ENCODE measurements at regions not wholly inside any gene's neighbourhood (a gene's known extent, or its start where the extent isn't known, plus 50 kb on each side); places are given as distances from the start of the nearest gene placed in this dataset.
A peak's percentile ranks its signal among the peaks of the same experiment; 100 is the strongest.

DNA sequence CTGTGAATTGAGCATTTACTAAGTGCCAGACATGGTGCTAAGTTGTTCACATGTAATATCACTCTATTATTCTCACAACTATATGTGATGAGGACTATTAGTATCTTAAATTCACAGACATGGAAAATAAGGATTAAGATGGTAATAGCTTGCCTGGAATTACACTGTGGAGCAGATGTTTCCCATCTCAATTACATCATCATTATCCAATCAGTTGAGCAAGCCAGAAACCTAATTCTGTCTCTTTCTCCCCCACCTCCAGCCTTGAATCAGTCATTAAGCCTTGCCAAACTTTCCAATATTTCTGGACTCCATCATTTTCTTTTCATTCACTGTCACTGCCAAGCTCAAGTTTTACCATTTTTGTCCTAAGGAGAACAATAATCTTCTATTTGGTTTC lies 287.8 kb upstream of the KITLG start:
- H3K27me3 Mint-ChIP-seq: peaks cover 2 to 3% of the 10 kb centered on the region in 2 donors
- CTCF ChIA-PET (ENCODE audit: partially characterized antibody): no interaction called here
- intact Hi-C loops (cut with micrococcal nuclease): no loop called here

DNA sequence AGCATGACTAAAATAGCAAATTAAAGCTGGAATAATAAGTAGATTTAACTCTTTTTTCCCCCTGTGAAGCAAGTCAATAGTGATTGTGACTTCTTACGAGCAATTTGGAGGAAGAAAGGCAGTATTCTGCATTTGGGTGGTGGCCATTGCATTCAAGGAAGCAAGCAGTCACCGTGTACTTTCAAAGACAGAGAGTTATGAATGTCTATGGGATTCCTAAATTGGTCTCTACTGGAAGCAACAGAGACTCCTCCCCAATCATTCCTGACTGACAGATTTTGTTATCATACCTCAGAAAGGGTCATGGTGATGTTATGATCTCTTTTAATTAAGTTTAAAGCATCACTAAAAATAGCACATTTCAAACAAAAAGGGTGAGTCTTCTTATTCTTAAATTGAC lies 287.2 kb upstream of the KITLG start:
- ChIA-PET POLR2A (ENCODE audit: partially characterized antibody) (no interaction called here), CTCF (ENCODE audit: partially characterized antibody) (no interaction called here)
- DNase-seq: no peak
- Mint-ChIP-seq H3K27ac (no peak overlapping the region), H3K27me3 (peaks cover 2 to 4% of the 10 kb centered on the region in 2 donors), H3K4me3 (no peak overlapping the region), H3K36me3 (no peaks in the 10 kb centered on the region), H3K4me1 (no peaks in the 10 kb centered on the region), H3K9me3 (peaks cover 0 to 2% (median 0%) of the 10 kb centered on the region in 8 donors)
- H3K27ac ChIP-seq (ENCODE audit: low read depth, low read length): no peak overlapping the region
- intact Hi-C loops (cut with micrococcal nuclease): no loop called here
- no peak overlapping the region for H3K4me3 ChIP-seq (ENCODE audit: low read length in 2 of 2)
- no peaks in the 10 kb centered on the region for H3K27me3 ChIP-seq (ENCODE audit: insufficient read depth, low read length)
- H3K36me3 ChIP-seq (ENCODE audit: insufficient read depth, low read length): no peaks in the 10 kb centered on the region
- no peaks in the 10 kb centered on the region for H3K9me3 ChIP-seq (ENCODE audit: control insufficient read depth in 1 of 2, low read length in 2 of 2)
- H3K4me1 ChIP-seq (ENCODE audit: insufficient read depth, low read length): no peaks in the 10 kb centered on the region

More for the DNA sequence above, 287.8 kb upstream of the KITLG start:
- no peaks in the 10 kb centered on the region for H3K9me3 ChIP-seq (ENCODE audit: control insufficient read depth in 1 of 2, low read length in 2 of 2)
- Mint-ChIP-seq H3K4me1 (no peaks in the 10 kb centered on the region), H3K36me3 (no peaks in the 10 kb centered on the region), H3K27ac (no peak overlapping the region), H3K9me3 (peaks cover 0 to 2% (median 0%) of the 10 kb centered on the region in 8 donors), H3K4me3 (no peak overlapping the region)
- no peak for DNase-seq
- H3K36me3 ChIP-seq (ENCODE audit: insufficient read depth, low read length): no peaks in the 10 kb centered on the region
- no peaks in the 10 kb centered on the region for H3K27me3 ChIP-seq (ENCODE audit: insufficient read depth, low read length)
- no peaks in the 10 kb centered on the region for H3K4me1 ChIP-seq (ENCODE audit: insufficient read depth, low read length)
- POLR2A ChIA-PET (ENCODE audit: partially characterized antibody): no interaction called here
- no peak overlapping the region for H3K27ac ChIP-seq (ENCODE audit: low read depth, low read length)
- no peak overlapping the region for H3K4me3 ChIP-seq (ENCODE audit: low read length in 2 of 2)

DNA sequence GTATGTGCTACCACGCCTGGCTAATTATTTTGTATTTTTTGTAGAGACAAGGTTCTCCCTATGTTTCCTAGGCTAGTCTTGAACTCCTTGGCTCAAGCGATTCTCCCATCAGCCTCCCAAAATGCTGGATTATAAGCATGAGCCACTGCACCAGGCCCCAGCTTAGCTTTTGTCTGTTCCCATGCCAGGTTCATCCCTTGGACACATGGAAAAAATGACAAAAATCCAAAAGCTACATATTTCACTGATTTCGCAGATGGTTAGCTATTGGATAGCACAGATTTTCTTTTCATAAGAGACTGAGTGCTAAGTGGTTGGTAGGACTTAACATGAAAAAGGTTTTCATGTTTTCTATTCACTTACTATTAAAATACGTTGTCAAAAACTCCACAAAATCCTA lies 286.6 kb upstream of the KITLG start:
- Histone ChIP-seq H3K27me3 (ENCODE audit: insufficient read depth, low read length) (no peaks in the 10 kb centered on the region), H3K27ac (ENCODE audit: low read depth, low read length) (no peak overlapping the region), H3K4me3 (ENCODE audit: low read length in 2 of 2) (no peak overlapping the region), H3K9me3 (ENCODE audit: control insufficient read depth in 1 of 2, low read length in 2 of 2) (no peaks in the 10 kb centered on the region), H3K36me3 (ENCODE audit: insufficient read depth, low read length) (no peaks in the 10 kb centered on the region), H3K4me1 (ENCODE audit: insufficient read depth, low read length) (no peaks in the 10 kb centered on the region)
- Mint-ChIP-seq H3K4me1 (no peaks in the 10 kb centered on the region), H3K9me3 (peaks cover 0 to 2% (median 0%) of the 10 kb centered on the region in 8 donors), H3K27ac (no peak overlapping the region), H3K36me3 (no peaks in the 10 kb centered on the region), H3K4me3 (no peak overlapping the region), H3K27me3 (peaks cover 2 to 4% of the 10 kb centered on the region in 2 donors)
- POLR2A ChIA-PET (ENCODE audit: partially characterized antibody): no interaction called here
- DNase-seq: no peak
- CTCF ChIA-PET (ENCODE audit: partially characterized antibody): no interaction called here
- intact Hi-C loops (cut with micrococcal nuclease): no loop called here

DNA sequence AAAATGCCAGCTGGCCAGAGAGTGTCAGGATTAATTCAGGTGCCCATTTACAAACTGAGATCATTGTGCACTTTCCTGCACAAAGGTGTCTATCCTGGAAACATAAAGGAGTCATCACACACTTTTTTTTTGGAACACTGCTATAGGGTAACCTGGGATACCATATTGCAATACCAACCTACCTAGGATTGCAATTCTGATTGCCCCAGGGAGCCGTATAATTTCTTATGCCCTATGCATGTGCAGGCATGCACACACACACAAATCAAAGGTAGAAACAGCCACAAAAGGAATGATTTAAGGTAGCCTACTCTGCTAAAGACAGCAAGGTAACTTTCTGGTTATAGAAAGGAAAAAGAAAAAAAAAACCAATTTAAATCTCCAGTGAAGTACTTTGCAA lies 285.3 kb upstream of the KITLG start:
- POLR2A ChIA-PET (ENCODE audit: partially characterized antibody): no interaction called here
- H3K27me3 ChIP-seq (ENCODE audit: insufficient read depth, low read length): no peaks in the 10 kb centered on the region
- no peak overlapping the region for H3K27ac ChIP-seq (ENCODE audit: low read depth, low read length)
- H3K36me3 Mint-ChIP-seq: no peaks in the 10 kb centered on the region
- H3K4me3 ChIP-seq (ENCODE audit: low read length in 2 of 2): no peak overlapping the region
- H3K36me3 ChIP-seq (ENCODE audit: insufficient read depth, low read length): no peaks in the 10 kb centered on the region
- H3K27me3 Mint-ChIP-seq: peaks cover 2 to 6% of the 10 kb centered on the region in 2 donors
- H3K4me1 Mint-ChIP-seq: no peaks in the 10 kb centered on the region
- intact Hi-C loops (cut with micrococcal nuclease): no loop called here
- CTCF ChIA-PET (ENCODE audit: partially characterized antibody): no interaction called here
- DNase-seq: no peak
- peaks cover 0 to 2% (median 0%) of the 10 kb centered on the region in 8 donors for H3K9me3 Mint-ChIP-seq
- no peak overlapping the region for H3K27ac Mint-ChIP-seq
- H3K4me3 Mint-ChIP-seq: no peak overlapping the region
- H3K9me3 ChIP-seq (ENCODE audit: control insufficient read depth in 1 of 2, low read length in 2 of 2): no peaks in the 10 kb centered on the region
- H3K4me1 ChIP-seq (ENCODE audit: insufficient read depth, low read length): no peaks in the 10 kb centered on the region

DNA sequence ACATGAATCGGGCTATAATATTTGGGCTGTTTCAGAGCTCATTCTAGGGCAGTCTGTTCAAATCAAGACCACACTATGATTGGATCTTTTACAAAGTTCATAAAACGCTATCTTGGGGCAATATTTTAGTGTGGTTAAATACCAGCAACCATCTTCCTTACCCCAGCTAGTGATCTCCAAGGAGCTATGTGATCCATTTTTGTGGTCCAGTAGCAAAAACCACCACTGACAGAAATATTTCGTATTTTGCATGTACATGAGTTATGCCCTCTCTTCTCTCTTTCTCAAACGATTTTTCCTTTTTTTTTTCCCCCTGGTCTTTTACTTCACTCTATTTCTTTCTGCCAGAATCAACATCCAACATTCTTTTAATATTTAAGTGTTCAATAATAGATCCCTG lies 280.6 kb upstream of the KITLG start:
- Histone ChIP-seq H3K36me3 (ENCODE audit: insufficient read depth, low read length) (no peaks in the 10 kb centered on the region), H3K27ac (ENCODE audit: low read depth, low read length) (no peak overlapping the region), H3K4me3 (ENCODE audit: low read length in 2 of 2) (no peak overlapping the region), H3K4me1 (ENCODE audit: insufficient read depth, low read length) (no peaks in the 10 kb centered on the region), H3K27me3 (ENCODE audit: insufficient read depth, low read length) (no peaks in the 10 kb centered on the region), H3K9me3 (ENCODE audit: control insufficient read depth in 1 of 2, low read length in 2 of 2) (no peaks in the 10 kb centered on the region)
- CTCF ChIA-PET (ENCODE audit: partially characterized antibody): no interaction called here
- Mint-ChIP-seq H3K9me3 (peaks cover 0 to 2% (median 0%) of the 10 kb centered on the region in 8 donors), H3K36me3 (no peaks in the 10 kb centered on the region), H3K4me1 (no peaks in the 10 kb centered on the region), H3K27me3 (peaks cover 2 to 3% of the 10 kb centered on the region in 2 donors), H3K27ac (no peak overlapping the region), H3K4me3 (no peak overlapping the region)
- intact Hi-C loops (cut with micrococcal nuclease): no loop called here
- POLR2A ChIA-PET (ENCODE audit: partially characterized antibody): no interaction called here
- DNase-seq: no peak

DNA sequence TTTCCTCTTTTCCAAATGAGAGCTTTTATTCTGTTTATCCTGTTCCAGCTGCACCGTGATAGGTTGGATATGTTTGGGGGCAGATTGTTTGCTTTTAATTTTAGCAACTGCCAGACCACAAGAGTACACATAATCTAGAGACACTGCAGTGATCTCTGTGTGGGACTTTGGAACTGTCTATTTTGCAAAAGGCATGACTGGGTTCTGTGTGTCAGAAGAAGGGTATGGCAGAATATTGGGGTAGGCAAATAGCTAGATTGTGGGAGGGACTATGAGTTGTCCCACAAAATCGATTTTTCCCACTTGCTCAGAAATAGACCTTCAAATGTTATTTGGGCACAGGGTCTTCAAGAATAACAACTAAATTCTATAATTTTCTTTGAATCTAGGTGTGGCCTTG lies 275.9 kb upstream of the KITLG start:
- H3K9me3 ChIP-seq (ENCODE audit: control insufficient read depth in 1 of 2, low read length in 2 of 2): no peaks in the 10 kb centered on the region
- Mint-ChIP-seq H3K4me3 (no peak overlapping the region), H3K36me3 (no peaks in the 10 kb centered on the region)

DNA sequence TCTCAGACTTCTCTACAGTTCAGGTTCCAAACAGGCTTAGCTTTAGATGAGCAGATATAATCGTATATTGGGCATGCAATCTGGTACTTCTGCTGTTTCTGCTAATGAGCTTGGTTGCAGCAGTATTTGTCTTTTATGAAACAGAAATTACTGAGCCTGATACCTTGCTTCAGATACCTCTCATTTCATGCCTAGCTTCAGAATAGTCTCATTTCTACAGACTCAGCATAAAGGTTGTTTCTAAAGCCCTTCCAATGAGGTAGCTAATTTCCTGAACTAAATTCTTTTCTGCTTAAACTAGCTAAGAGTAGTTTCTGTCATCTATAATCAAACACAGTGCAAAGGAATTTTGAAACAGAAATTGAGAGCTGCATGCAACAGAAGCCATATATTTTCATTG lies 275.0 kb upstream of the KITLG start:
- Histone ChIP-seq H3K36me3 (ENCODE audit: insufficient read depth, low read length) (no peaks in the 10 kb centered on the region), H3K9me3 (ENCODE audit: control insufficient read depth in 1 of 2, low read length in 2 of 2) (no peaks in the 10 kb centered on the region), H3K27me3 (ENCODE audit: insufficient read depth, low read length) (no peaks in the 10 kb centered on the region), H3K27ac (ENCODE audit: low read depth, low read length) (no peak overlapping the region), H3K4me1 (ENCODE audit: insufficient read depth, low read length) (no peaks in the 10 kb centered on the region), H3K4me3 (ENCODE audit: low read length in 2 of 2) (no peak overlapping the region)
- DNase-seq: no peak
- ChIA-PET CTCF (ENCODE audit: partially characterized antibody) (no interaction called here), POLR2A (ENCODE audit: partially characterized antibody) (no interaction called here)
- H3K4me1 Mint-ChIP-seq: no peaks in the 10 kb centered on the region
- H3K27ac Mint-ChIP-seq: no peak overlapping the region
- H3K4me3 Mint-ChIP-seq: peak overlapping the region in 1 of 8 donors; percentile 1
- intact Hi-C loops (cut with micrococcal nuclease): no loop called here
- H3K9me3 Mint-ChIP-seq: peaks cover 0 to 6% (median 0%) of the 10 kb centered on the region in 8 donors
- H3K27me3 Mint-ChIP-seq: no peaks in the 10 kb centered on the region
- H3K36me3 Mint-ChIP-seq: no peaks in the 10 kb centered on the region

More for the DNA sequence above, 275.9 kb upstream of the KITLG start:
- Mint-ChIP-seq H3K4me1 (no peaks in the 10 kb centered on the region), H3K27ac (no peak overlapping the region), H3K9me3 (peaks cover 0 to 7% (median 0%) of the 10 kb centered on the region in 8 donors), H3K27me3 (peaks cover 0 to 2% of the 10 kb centered on the region in 2 donors)
- DNase-seq: no peak
- ChIA-PET POLR2A (ENCODE audit: partially characterized antibody) (no interaction called here), CTCF (ENCODE audit: partially characterized antibody) (no interaction called here)
- Histone ChIP-seq H3K27me3 (ENCODE audit: insufficient read depth, low read length) (no peaks in the 10 kb centered on the region), H3K4me3 (ENCODE audit: low read length in 2 of 2) (no peak overlapping the region), H3K27ac (ENCODE audit: low read depth, low read length) (no peak overlapping the region), H3K36me3 (ENCODE audit: insufficient read depth, low read length) (no peaks in the 10 kb centered on the region), H3K4me1 (ENCODE audit: insufficient read depth, low read length) (no peaks in the 10 kb centered on the region)
- intact Hi-C loops (cut with micrococcal nuclease): no loop called here

DNA sequence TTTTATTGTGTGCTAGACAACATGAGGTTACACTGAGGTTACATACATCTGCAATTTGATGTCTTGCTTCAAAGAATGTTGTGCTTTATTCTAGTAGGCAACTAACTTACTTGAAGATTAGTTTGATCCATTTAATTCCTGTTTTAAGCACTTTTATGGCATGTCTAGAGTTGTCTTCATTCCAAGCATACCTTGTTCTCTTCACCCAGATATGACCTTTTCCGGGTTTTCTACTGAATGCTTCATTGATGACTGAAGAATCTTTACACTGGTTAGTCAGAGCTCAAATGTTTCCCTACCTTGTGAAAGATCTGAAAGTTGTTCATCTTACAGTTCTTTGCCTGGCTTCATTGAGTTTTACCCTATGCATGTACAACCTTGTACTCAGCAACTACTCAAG lies 274.0 kb upstream of the KITLG start:
- H3K36me3 Mint-ChIP-seq: no peaks in the 10 kb centered on the region
- Histone ChIP-seq H3K9me3 (ENCODE audit: control insufficient read depth in 1 of 2, low read length in 2 of 2) (no peaks in the 10 kb centered on the region), H3K27me3 (ENCODE audit: insufficient read depth, low read length) (no peaks in the 10 kb centered on the region), H3K4me1 (ENCODE audit: insufficient read depth, low read length) (no peaks in the 10 kb centered on the region), H3K4me3 (ENCODE audit: low read length in 2 of 2) (no peak overlapping the region), H3K36me3 (ENCODE audit: insufficient read depth, low read length) (no peaks in the 10 kb centered on the region), H3K27ac (ENCODE audit: low read depth, low read length) (no peak overlapping the region)
- intact Hi-C loops (cut with micrococcal nuclease): no loop called here
- H3K9me3 Mint-ChIP-seq: peaks cover 0 to 6% (median 0%) of the 10 kb centered on the region in 8 donors
- CTCF ChIA-PET (ENCODE audit: partially characterized antibody): no interaction called here
- no peak overlapping the region for H3K27ac Mint-ChIP-seq
- POLR2A ChIA-PET (ENCODE audit: partially characterized antibody): no interaction called here
- no peaks in the 10 kb centered on the region for H3K27me3 Mint-ChIP-seq
- DNase-seq: no peak
- H3K4me1 Mint-ChIP-seq: no peaks in the 10 kb centered on the region
- no peak overlapping the region for H3K4me3 Mint-ChIP-seq

Data from CD4-positive, alpha-beta memory T cell (primary cell).